Right atrium auricular region (tissue), 2 donors: ENCODE measurements at regions not wholly inside any gene's neighbourhood (a gene's known extent, or its start where the extent isn't known, plus 50 kb on each side); places are given as distances from the start of the nearest gene placed in this dataset.

Source experiments
- DNase-seq: peaks from one replicate; pipeline ENCODE4 v3.0.0-alpha.2; 2019; ENCODE audit warnings: low spot score
- H3K27ac ChIP-seq, 2 donors: fragments of 200-600 bp; sonication (generic); 1 replicate in 1 of 2; 2 replicates in 1 of 2; pipeline ENCODE4 v1.5.1; 2016 to 2019
- H3K27me3 ChIP-seq, 2 donors: fragments of 200-600 bp; sonication (generic); one replicate each; pipeline versions ENCODE4 v1.5.1 to v1.6.0; 2017 to 2019
- H3K36me3 ChIP-seq: fragments of 200-600 bp; sonication (generic); one replicate; pipeline ENCODE4 v1.5.1; 2016
- H3K4me1 ChIP-seq, 2 donors: fragments of 200-600 bp; sonication (generic); one replicate each; pipeline versions ENCODE4 v1.5.1 to v1.6.0; 2017 to 2019
- H3K4me3 ChIP-seq, 2 donors: fragments of 200-600 bp; sonication (generic); 1 replicate in 1 of 2; 2 replicates in 1 of 2; pipeline ENCODE4 v1.5.1; 2017 to 2019; ENCODE audit warnings: mild to moderate bottlenecking in 1 of 2, moderate library complexity in 1 of 2
- H3K9me3 ChIP-seq, 2 donors: fragments of 200-600 bp; sonication (generic); one replicate each; pipeline ENCODE4 v1.5.1; 2019
- TF ChIP-seq, protein P1 (sequence below), 2 donors: fragments of 200-600 bp; sonication (generic); IDR thresholded peaks; one replicate each; pipeline ENCODE4 v1.5.1; 2019; ENCODE audit warnings: antibody characterized with exemption in 2 of 2

GRCh38 chr14:49408187-49408933 is 177.8 kb downstream of the RPS29 start:
- TF ChIP-seq, protein P1, sequence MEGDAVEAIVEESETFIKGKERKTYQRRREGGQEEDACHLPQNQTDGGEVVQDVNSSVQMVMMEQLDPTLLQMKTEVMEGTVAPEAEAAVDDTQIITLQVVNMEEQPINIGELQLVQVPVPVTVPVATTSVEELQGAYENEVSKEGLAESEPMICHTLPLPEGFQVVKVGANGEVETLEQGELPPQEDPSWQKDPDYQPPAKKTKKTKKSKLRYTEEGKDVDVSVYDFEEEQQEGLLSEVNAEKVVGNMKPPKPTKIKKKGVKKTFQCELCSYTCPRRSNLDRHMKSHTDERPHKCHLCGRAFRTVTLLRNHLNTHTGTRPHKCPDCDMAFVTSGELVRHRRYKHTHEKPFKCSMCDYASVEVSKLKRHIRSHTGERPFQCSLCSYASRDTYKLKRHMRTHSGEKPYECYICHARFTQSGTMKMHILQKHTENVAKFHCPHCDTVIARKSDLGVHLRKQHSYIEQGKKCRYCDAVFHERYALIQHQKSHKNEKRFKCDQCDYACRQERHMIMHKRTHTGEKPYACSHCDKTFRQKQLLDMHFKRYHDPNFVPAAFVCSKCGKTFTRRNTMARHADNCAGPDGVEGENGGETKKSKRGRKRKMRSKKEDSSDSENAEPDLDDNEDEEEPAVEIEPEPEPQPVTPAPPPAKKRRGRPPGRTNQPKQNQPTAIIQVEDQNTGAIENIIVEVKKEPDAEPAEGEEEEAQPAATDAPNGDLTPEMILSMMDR (IDR thresholded peaks at IDR 0.05), result no peak
- H3K4me1 ChIP-seq, result no peaks in the 10 kb centered on the region
- no peak overlapping the region for H3K4me3 ChIP-seq
- no peaks in the 10 kb centered on the region for H3K27me3 ChIP-seq
- no peaks in the 10 kb centered on the region for H3K9me3 ChIP-seq
- H3K27ac ChIP-seq, result no peak overlapping the region
- H3K36me3 ChIP-seq, result no peaks in the 10 kb centered on the region
- DNase-seq, result no peak

GRCh38 chr14:49405291-49405690 is 180.9 kb downstream of the RPS29 start:
- no peaks in the 10 kb centered on the region for H3K4me1 ChIP-seq
- no peaks in the 10 kb centered on the region for H3K9me3 ChIP-seq
- DNase-seq, result no peak
- no peaks in the 10 kb centered on the region for H3K27me3 ChIP-seq
- no peak overlapping the region for H3K27ac ChIP-seq
- no peak overlapping the region for H3K4me3 ChIP-seq
- TF ChIP-seq, protein P1 (IDR thresholded peaks at IDR 0.05), result no peak
- no peaks in the 10 kb centered on the region for H3K36me3 ChIP-seq

GRCh38 chr14:49401373-49401772 is 184.8 kb downstream of the RPS29 start:
- H3K4me1 ChIP-seq, result no peaks in the 10 kb centered on the region
- H3K27me3 ChIP-seq, result no peaks in the 10 kb centered on the region
- no peaks in the 10 kb centered on the region for H3K36me3 ChIP-seq
- no peak overlapping the region for H3K27ac ChIP-seq
- H3K9me3 ChIP-seq, result no peaks in the 10 kb centered on the region
- H3K4me3 ChIP-seq, result no peak overlapping the region
- TF ChIP-seq, protein P1 (IDR thresholded peaks at IDR 0.05), result no peak
- DNase-seq, result no peak

DNA sequence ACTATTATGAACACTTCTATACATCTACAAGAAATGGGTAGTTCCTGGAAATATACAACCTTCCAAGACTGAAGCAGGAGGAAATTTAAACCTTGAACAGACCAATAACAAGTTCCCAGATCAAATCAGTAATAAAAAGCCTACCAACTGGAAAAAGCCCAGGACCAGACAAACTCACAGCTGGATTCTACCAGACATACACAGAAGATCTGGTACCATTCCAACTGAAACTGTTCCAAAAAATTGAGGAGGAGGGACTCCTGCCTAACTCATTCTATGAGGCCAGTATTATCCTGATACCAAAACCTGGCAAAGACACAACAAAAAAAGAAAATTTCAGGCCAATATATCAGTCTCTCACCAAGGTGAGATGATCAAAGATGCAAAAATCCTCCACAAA is 189.4 kb downstream of the RPS29 start:
- no peak for DNase-seq
- H3K4me3 ChIP-seq, result no peak overlapping the region
- no peak overlapping the region for H3K27ac ChIP-seq
- no peaks in the 10 kb centered on the region for H3K9me3 ChIP-seq
- no peaks in the 10 kb centered on the region for H3K4me1 ChIP-seq
- H3K36me3 ChIP-seq, result no peaks in the 10 kb centered on the region
- H3K27me3 ChIP-seq, result no peaks in the 10 kb centered on the region
- TF ChIP-seq, protein P1 (IDR thresholded peaks at IDR 0.05), result no peak

GRCh38 chr14:49381778-49382177 is 204.4 kb downstream of the RPS29 start:
- no peak overlapping the region for H3K27ac ChIP-seq
- no peak for DNase-seq
- no peak overlapping the region for H3K4me3 ChIP-seq
- no peaks in the 10 kb centered on the region for H3K27me3 ChIP-seq
- TF ChIP-seq, protein P1 (IDR thresholded peaks at IDR 0.05), result no peak
- no peaks in the 10 kb centered on the region for H3K4me1 ChIP-seq
- no peaks in the 10 kb centered on the region for H3K36me3 ChIP-seq
- H3K9me3 ChIP-seq, result no peaks in the 10 kb centered on the region

GRCh38 chr14:49367696-49368095 is 218.5 kb downstream of the RPS29 start:
- no peaks in the 10 kb centered on the region for H3K4me1 ChIP-seq
- no peak overlapping the region for H3K4me3 ChIP-seq
- no peaks in the 10 kb centered on the region for H3K9me3 ChIP-seq
- TF ChIP-seq, protein P1 (IDR thresholded peaks at IDR 0.05), result no peak
- DNase-seq, result no peak
- no peak overlapping the region for H3K27ac ChIP-seq
- no peaks in the 10 kb centered on the region for H3K27me3 ChIP-seq
- H3K36me3 ChIP-seq, result no peaks in the 10 kb centered on the region
